ENCODE measurements at regions not wholly inside any gene's neighbourhood (a gene's known extent, or its start where the extent isn't known, plus 50 kb on each side); places are given as distances from the start of the nearest gene placed in this dataset.

- BruUV-seq (replicated peaks) = no TSS peak
- no peak overlapping the region for H2AFZ ChIP-seq (ENCODE audit: low read depth, low read length)
- ATAC-seq (no peak), FAIRE-seq (no peak), DNase-seq (ENCODE audit: extremely low read depth in 1 of 4, low spot score in 3 of 4) (no peak)
- no peaks in the 10 kb centered on the region for H3K79me2 ChIP-seq (ENCODE audit: control insufficient read depth, insufficient read depth, low read length)
- 14% methylated on average over 15 of the region's 19 CpGs for WGBS (ENCODE audit: insufficient coverage, low coverage, missing lambda C conversion rate)
- no peak overlapping the region for H3K4me2 ChIP-seq (ENCODE audit: insufficient read depth, low read length)
- no peaks in the 10 kb centered on the region for H3K36me3 ChIP-seq (ENCODE audit: control insufficient read depth, insufficient read depth, low read length)
- H3K4me1 ChIP-seq (replicated peaks in 1 of 2; ENCODE audit: control insufficient read depth in 2 of 2, insufficient read depth in 2 of 2, low read length in 2 of 2) = no peaks in the 10 kb centered on the region
- CTCF ChIA-PET (ENCODE audit: low intra/inter-chr PET ratio) = no interaction called here
- peaks cover 0 to 14% of the 10 kb centered on the region in 2 experiments; a peak in 1 of 5 replicates for H3K27me3 ChIP-seq (ENCODE audit: control insufficient read depth in 2 of 2, insufficient read depth in 2 of 2, low read length in 2 of 2)
- H3K9ac ChIP-seq (ENCODE audit: insufficient read depth in 1 of 2, low read depth in 2 of 2, low read length in 2 of 2) = no peak overlapping the region
- TF ChIP-seq FOXJ2 (tag; IDR thresholded peaks at IDR 0.05) (no peak), TRIM24 (IDR thresholded peaks at IDR 0.05) (no peak), SETDB1 (IDR thresholded peaks at IDR 0.05; ENCODE audit: low read length) (no peak)
- H3K9me3 ChIP-seq (replicated peaks; ENCODE audit: control insufficient read depth, insufficient read depth, low read depth, low read length) = no peaks in the 10 kb centered on the region
- no peak overlapping the region for H3K27ac ChIP-seq (ENCODE audit: extremely low read depth, low read depth, low read length)
- H4K20me1 ChIP-seq (replicated peaks; ENCODE audit: control insufficient read depth, insufficient read depth, low read length) = no peaks in the 10 kb centered on the region
- in situ Hi-C loops (cut with MboI) (no loop called here), intact Hi-C loops (cut with micrococcal nuclease) (no loop called here)
- no peak overlapping the region for H3K4me3 ChIP-seq
- POLR2A ChIA-PET = interaction anchor here (0.8 kb wide), 1 partner anchor 9 kb away, joined by 3 read pairs; no protein-coding TSS in a partner anchor
- H3K9me1 ChIP-seq (ENCODE audit: control insufficient read depth, insufficient read depth, low read length) = no peaks in the 10 kb centered on the region
Measured at GRCh38 chr2:239532250-239532649, 131.4 kb upstream of the HDAC4 start.

- Histone ChIP-seq H3K4me1 (replicated peaks in 1 of 2; ENCODE audit: control insufficient read depth in 2 of 2, insufficient read depth in 2 of 2, low read length in 2 of 2) (no peaks in the 10 kb centered on the region), H3K9me3 (replicated peaks; ENCODE audit: control insufficient read depth, insufficient read depth, low read depth, low read length) (no peaks in the 10 kb centered on the region), H2AFZ (ENCODE audit: low read depth, low read length) (no peak overlapping the region), H3K36me3 (ENCODE audit: control insufficient read depth, insufficient read depth, low read length) (no peaks in the 10 kb centered on the region), H3K27me3 (ENCODE audit: control insufficient read depth in 2 of 2, insufficient read depth in 2 of 2, low read length in 2 of 2) (peaks cover 0 to 15% of the 10 kb centered on the region in 2 experiments; a peak in 1 of 5 replicates), H3K4me2 (ENCODE audit: insufficient read depth, low read length) (no peak overlapping the region), H3K79me2 (ENCODE audit: control insufficient read depth, insufficient read depth, low read length) (no peaks in the 10 kb centered on the region), H4K20me1 (replicated peaks; ENCODE audit: control insufficient read depth, insufficient read depth, low read length) (no peaks in the 10 kb centered on the region), H3K27ac (ENCODE audit: extremely low read depth, low read depth, low read length) (no peak overlapping the region), H3K9me1 (ENCODE audit: control insufficient read depth, insufficient read depth, low read length) (no peaks in the 10 kb centered on the region), H3K4me3 (no peak overlapping the region), H3K9ac (ENCODE audit: insufficient read depth in 1 of 2, low read depth in 2 of 2, low read length in 2 of 2) (no peak overlapping the region)
- ATAC-seq (no peak), FAIRE-seq (no peak), DNase-seq (ENCODE audit: extremely low read depth in 1 of 4, low spot score in 3 of 4) (no peak)
- BruUV-seq (replicated peaks) = no TSS peak
- intact Hi-C loops (cut with micrococcal nuclease) = no loop called here
- CTCF ChIA-PET (ENCODE audit: low intra/inter-chr PET ratio) = no interaction called here
- TF ChIP-seq E2F3 (CRISPR knock-in tag; IDR thresholded peaks at IDR 0.05) (no peak), KAT8 (IDR thresholded peaks at IDR 0.05; ENCODE audit: low read depth) (no peak), STAT5B (CRISPR knock-in tag; IDR thresholded peaks at IDR 0.05) (no peak), ZNF197 (CRISPR knock-in tag; IDR thresholded peaks at IDR 0.05; ENCODE audit: low read depth) (no peak), RFX1 (IDR thresholded peaks at IDR 0.05) (peak; percentile 45; the same call in 1 of the 2 replicates), SLC30A9 (CRISPR knock-in tag; IDR thresholded peaks at IDR 0.05) (no peak)
- TF ChIP-seq, protein P1, sequence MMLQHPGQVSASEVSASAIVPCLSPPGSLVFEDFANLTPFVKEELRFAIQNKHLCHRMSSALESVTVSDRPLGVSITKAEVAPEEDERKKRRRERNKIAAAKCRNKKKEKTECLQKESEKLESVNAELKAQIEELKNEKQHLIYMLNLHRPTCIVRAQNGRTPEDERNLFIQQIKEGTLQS (IDR thresholded peaks at IDR 0.05) = no peak
- TF ChIP-seq, protein P1 (CRISPR knock-in tag; conservative IDR thresholded peaks at IDR 0.05) = no peak
- POLR2A ChIA-PET = interaction anchor here (0.8 kb wide), 1 partner anchor 8 kb away, joined by 3 read pairs; no protein-coding TSS in a partner anchor
- WGBS (ENCODE audit: insufficient coverage, low coverage, missing lambda C conversion rate) = 0% methylated on average over 17 of the region's 18 CpGs
- in situ Hi-C loops (cut with MboI) = no loop called here
Measured at GRCh38 chr2:239531456-239532241, 130.8 kb upstream of the HDAC4 start.
